GM18873 (cell line): ENCODE measurements at regions not wholly inside any gene's neighbourhood (a gene's known extent, or its start where the extent isn't known, plus 50 kb on each side); places are given as distances from the start of the nearest gene placed in this dataset.

Experiments
- ATAC-seq: cut with Tn5 transposase; IDR thresholded peaks from one replicate; pipeline ENCODE4 v1.9.1; 2021; ENCODE audit warnings: mild to moderate bottlenecking, moderate library complexity, moderate number of reproducible peaks; ENCODE audit not compliant: unreplicated experiment, low FRiP score

- ATAC-seq: no peak
Measured at GRCh38 chr15:81469154-81469553, 95.1 kb upstream of the TMC3 start.

GRCh38 chr15:81466741-81467140, 92.7 kb upstream of the TMC3 start:
- ATAC-seq: no peak

GRCh38 chr15:81454024-81454423, 80.0 kb upstream of the TMC3 start:
- ATAC-seq: no peak

- no peak for ATAC-seq
Measured at GRCh38 chr15:81450721-81451120, 76.7 kb upstream of the TMC3 start.

- ATAC-seq: no peak
Measured at GRCh38 chr15:81449836-81450474, 75.9 kb upstream of the TMC3 start.

GRCh38 chr15:81443040-81443820, 69.2 kb upstream of the TMC3 start:
- ATAC-seq: no peak

DNA sequence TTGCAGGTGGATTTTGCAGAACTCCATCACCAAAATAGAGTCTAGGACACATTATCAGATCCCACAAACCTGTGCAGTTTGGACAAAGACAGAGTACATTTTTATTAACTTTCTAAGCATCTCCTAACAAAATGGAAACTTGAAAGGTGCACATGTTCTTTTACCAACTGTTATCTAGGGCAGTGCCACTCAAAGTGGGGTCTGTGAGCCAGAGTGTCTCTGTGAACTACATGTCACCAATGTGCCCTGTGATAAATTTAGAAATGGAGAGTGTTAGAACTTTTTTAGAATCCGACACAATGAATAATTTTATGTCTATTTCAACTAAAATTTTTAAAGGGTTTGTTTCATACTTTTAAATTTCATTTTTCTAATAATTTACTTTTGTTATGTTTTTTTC, 68.4 kb upstream of the TMC3 start:
- ATAC-seq: no peak

DNA sequence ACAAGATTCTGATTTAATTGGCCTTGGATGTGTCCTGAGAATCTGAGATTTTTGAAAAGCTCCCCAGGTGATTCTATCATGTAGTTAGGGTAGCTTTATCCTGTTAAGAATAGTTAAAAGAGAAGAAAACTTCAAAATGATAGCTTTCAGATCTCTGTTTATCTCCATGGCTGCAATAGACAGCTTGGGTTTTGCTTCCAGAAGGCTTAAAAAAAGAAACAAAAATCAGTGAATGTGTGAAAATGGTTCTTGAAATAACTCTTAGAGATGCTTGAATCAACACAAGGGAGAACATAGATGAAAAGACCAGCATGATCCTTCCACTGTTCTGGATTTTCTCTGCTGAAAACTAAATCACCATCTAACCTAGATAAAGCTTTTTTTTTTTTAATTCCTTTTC, 60.8 kb upstream of the TMC3 start:
- ATAC-seq: no peak

DNA sequence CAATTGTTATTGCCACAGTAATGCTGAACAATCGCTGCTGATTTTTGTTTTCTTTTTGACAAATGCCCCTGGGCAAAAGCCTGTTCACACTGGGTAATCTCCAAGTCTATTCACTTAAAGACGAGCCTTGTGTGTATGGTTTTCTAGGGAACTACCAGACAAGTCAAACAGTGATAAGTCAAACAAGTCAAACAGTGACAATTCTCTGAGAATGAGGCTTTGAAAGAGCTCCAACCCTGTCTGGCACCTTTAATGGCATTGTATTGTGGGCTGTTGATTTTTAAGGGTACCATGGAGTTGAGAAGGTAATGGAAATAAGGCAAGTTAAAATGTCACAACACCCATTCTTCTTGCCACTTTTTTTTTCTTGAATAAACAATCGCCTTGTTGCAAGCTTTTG, 59.4 kb upstream of the TMC3 start:
- ATAC-seq: no peak

DNA sequence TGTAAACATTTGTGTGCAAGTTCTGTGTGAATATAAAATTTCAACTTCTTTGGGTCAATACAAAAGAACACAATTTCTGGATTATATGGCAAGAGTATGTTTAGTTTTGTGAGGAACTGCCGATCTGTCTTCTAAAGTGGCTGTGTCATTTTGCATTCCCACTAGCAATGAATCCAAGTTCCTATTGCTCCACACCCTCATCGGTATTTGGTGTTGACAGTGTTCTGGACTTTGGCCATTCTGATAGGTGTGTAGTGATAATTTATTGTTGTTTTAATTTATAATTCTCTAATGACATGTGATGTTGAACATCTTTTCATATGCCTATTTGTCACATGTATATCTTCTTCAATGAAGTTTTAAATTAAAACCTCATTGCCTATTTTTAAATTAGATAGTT, 58.2 kb upstream of the TMC3 start:
- no peak for ATAC-seq

DNA sequence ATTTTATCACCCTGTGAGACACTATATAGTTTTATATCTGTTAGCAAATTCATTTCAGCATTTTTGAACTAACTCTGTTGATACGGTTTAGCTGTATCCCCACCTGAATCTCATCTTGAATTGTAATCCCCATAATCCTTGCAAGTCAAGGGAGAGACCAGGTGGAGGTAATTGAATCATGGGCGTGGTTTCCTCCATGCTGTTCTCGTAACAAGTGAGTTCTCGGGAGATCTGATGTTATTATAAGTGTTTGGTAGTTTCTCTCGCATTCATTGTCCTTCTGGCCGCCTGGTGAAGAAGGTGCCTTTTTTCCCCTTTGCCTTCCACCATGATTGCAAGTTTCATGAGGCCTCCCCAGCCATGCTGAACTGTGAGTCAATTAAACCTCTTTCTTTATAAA, 53.2 kb upstream of the TMC3 start:
- ATAC-seq: no peak

GRCh38 chr15:81425905-81426304, 51.9 kb upstream of the TMC3 start:
- no peak for ATAC-seq
